Muscle layer of duodenum (tissue), 2 donors: ENCODE measurements at regions not wholly inside any gene's neighbourhood (a gene's known extent, or its start where the extent isn't known, plus 50 kb on each side); places are given as distances from the start of the nearest gene placed in this dataset.
"Not testable (repeated sequence)": the region's sequence is repeated elsewhere in the genome, so short reads cannot be mapped to it uniquely, and the experiment has no call there.

Source experiments
- H3K27ac ChIP-seq: one replicate; pipeline ENCODE4 v1.7.0; 2013; ENCODE audit warnings: mild to moderate bottlenecking, low read length
- H3K27me3 ChIP-seq: one replicate; pipeline ENCODE4 v1.7.0; 2013; ENCODE audit warnings: low read depth, mild to moderate bottlenecking, control low read depth, low read length
- H3K36me3 ChIP-seq, 2 donors: one replicate each; pipeline ENCODE4 v1.7.0; 2013; ENCODE audit warnings: low read length in 2 of 2, control low read depth in 1 of 2, mild to moderate bottlenecking in 1 of 2; ENCODE audit not compliant: insufficient read depth in 2 of 2, control insufficient read depth in 1 of 2
- H3K4me1 ChIP-seq, 2 donors: one replicate each; pipeline ENCODE4 v1.7.0; 2013; ENCODE audit warnings: low read length in 2 of 2, mild to moderate bottlenecking in 2 of 2, control low read depth in 1 of 2, moderate library complexity in 1 of 2; ENCODE audit not compliant: insufficient read depth in 2 of 2, control insufficient read depth in 1 of 2
- H3K4me3 ChIP-seq, 2 donors: one replicate each; pipeline ENCODE4 v1.7.0; 2013; ENCODE audit warnings: low read length in 2 of 2, low read depth in 1 of 2, mild to moderate bottlenecking in 1 of 2
- H3K9me3 ChIP-seq, 2 donors: one replicate each; pipeline ENCODE4 v1.7.0; 2013; ENCODE audit warnings: low read length in 2 of 2, control low read depth in 1 of 2, mild to moderate bottlenecking in 1 of 2; ENCODE audit not compliant: control insufficient read depth in 1 of 2
- donor health status: healthy.

DNA sequence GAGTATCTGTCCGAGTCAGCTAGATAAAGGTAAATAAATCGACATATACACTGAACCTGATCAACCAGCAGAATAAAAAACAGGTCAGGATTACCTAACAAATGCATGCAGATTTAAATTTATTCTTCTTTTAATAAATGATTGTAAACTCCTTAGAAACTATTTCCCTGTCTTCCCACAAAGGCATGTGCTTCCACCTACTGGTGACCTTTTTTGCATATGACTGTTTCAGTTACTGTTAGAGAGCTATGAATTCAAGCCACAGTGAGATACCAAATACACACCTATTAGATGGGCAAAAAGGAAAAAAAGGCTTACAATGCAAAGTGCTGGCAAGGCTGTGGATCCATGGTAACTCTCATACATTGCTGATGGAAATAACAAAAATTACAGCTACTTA lies 957.4 kb upstream of the NCAM2 start:
- Histone ChIP-seq H3K36me3 (no peaks in the 10 kb centered on the region), H3K9me3 (peaks cover 0 to 3% of the 10 kb centered on the region in 2 donors), H3K4me3 (no peak overlapping the region), H3K4me1 (no peaks in the 10 kb centered on the region), H3K27ac (no peak overlapping the region), H3K27me3 (no peaks in the 10 kb centered on the region)

DNA sequence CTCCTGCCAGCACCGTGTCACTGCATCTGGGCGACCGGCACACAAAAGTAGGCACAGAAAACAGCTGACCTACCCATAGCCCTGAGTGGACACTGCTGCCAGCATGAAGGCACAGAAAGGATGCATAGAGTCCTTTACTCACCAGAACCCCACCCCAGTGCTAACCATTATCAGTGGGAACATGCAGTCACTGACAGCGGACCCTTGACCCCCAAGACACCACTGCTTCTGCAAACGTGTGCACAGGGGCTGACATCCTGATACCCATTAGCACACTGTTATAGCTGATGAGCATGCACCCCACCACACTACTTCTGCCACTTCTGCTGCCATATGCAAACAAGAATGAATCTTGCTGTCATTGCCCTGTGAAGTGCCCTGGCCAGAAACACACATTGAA lies 953.0 kb upstream of the NCAM2 start:
- Histone ChIP-seq H3K36me3 (no peaks in the 10 kb centered on the region), H3K4me3 (no peak overlapping the region), H3K27ac (no peak overlapping the region), H3K27me3 (no peaks in the 10 kb centered on the region), H3K4me1 (no peaks in the 10 kb centered on the region), H3K9me3 (peaks cover 0 to 5% of the 10 kb centered on the region in 2 donors)

DNA sequence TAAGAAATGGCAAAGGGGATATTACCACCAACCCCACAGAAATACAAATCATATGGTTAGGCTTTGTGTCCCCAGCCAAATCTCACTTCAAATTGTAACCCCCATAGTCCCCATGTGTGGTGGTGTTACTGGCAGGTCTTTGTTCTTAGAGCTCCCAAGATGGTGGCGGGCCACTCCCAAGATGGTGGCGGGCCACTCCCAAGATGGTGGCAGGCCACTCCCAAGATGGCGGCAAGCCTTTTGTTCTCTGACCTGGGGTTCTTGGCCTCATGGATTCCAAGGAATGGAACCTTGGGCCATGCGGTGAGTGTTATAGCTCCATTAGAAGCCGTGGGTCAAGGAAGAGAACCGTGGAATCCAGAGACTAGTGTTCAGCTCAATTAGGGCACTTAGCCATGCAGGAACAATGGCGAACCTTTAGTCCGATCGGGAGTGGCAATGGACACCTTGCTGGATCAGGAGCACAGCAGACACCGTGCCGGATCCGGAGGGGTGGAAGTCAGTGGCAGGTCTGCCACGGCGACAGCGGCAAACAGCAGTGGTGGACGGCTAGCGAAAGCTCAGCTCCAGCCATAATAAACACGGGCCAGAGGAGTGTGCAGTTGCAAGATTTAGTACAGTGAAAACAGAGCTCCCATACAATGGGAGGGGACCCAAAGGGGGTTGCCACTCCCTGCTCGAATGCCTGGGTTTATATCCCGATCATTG lies 949.9 kb upstream of the NCAM2 start:
- H3K4me3 ChIP-seq, H3K27ac ChIP-seq, H3K36me3 ChIP-seq, H3K9me3 ChIP-seq, H3K4me1 ChIP-seq, H3K27me3 ChIP-seq: not testable (repeated sequence)

DNA sequence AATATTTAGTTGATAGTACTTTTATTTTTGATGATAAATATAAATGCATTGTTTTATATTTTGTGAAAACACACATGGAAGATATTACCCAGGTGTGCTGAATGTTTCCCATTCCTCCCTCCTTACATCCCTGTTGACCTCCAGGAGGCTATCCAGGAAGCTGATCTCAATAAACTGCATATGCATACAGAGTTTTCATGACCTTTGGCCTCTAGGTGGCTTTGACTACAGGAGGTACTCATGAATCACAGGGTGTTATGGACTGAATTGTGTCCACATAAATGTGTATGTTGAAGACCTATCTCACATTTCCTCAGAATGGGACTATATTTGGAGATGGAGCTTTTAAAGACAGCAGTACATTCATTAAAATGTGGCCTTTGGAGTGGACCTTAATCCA lies 914.9 kb upstream of the NCAM2 start:
- Histone ChIP-seq H3K36me3 (no peaks in the 10 kb centered on the region), H3K27ac (no peak overlapping the region), H3K27me3 (no peaks in the 10 kb centered on the region), H3K4me1 (no peaks in the 10 kb centered on the region), H3K9me3 (no peaks in the 10 kb centered on the region), H3K4me3 (no peak overlapping the region)

DNA sequence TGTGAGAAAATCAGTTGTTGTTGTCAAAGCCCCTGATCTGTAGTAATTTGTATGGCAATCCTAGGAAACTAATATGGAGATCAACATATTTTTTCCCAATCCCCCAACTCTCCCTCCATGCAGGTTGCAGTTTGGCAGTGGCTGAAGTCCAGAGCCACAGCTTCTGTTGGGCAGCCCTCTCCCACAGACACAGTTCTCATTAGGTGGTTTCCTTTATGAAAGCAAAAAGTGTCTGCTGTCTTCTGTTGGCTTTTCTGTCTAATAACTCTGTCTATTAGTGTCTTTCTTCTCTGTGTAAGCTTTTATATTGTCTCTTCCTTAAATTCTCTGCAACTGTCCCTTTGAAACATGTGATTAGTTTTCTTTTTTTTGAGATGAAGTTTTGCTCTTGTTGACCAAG lies 914.3 kb upstream of the NCAM2 start:
- H3K4me3 ChIP-seq = no peak overlapping the region
- H3K27me3 ChIP-seq = no peaks in the 10 kb centered on the region
- H3K36me3 ChIP-seq = no peaks in the 10 kb centered on the region
- no peaks in the 10 kb centered on the region for H3K4me1 ChIP-seq
- H3K27ac ChIP-seq = no peak overlapping the region
- no peaks in the 10 kb centered on the region for H3K9me3 ChIP-seq

DNA sequence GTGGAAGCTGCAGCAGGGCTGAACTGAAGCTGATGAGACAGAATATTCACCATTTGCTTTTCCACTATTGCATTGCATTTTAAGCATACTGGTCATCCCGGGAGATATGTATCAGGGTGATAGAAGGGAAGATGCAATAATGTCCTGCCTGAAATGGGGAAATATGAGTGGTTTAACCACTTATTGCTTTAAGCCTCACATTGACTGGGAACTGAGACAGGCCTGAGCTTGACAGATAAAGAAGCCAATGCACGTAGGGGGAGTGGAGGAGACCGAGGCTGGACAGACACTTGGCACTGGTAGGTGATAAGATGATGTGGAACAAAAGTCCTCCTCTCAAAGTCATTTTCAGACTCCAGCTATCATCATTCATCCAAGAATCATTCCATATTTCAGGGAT lies 911.7 kb upstream of the NCAM2 start:
- H3K27me3 ChIP-seq = no peaks in the 10 kb centered on the region
- H3K4me1 ChIP-seq = no peaks in the 10 kb centered on the region

DNA sequence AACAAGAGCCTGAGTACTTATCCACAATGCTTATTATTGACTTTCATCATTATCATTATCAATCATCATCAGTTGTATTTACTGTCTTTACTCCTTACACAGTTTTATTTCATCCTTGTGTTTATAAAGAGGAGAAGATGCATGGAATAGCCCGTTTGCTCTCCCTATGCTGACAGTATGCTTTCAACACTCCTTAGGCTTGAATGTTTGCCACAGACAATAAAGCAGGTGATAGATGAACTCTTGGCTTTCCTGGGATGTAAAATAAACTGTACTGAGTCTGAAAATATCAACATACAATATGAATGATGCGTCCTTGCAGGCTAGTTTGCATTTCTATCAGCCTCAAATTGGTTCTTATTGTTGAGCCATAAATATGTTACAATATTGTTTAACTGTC lies 891.8 kb upstream of the NCAM2 start:
- H3K4me1 ChIP-seq = no peaks in the 10 kb centered on the region
- H3K27me3 ChIP-seq = no peaks in the 10 kb centered on the region
- H3K27ac ChIP-seq = no peak overlapping the region
- peaks cover 0 to 2% of the 10 kb centered on the region in 2 donors for H3K9me3 ChIP-seq
- H3K4me3 ChIP-seq = no peak overlapping the region
- H3K36me3 ChIP-seq = no peaks in the 10 kb centered on the region

More for the DNA sequence above, 911.7 kb upstream of the NCAM2 start:
- Histone ChIP-seq H3K36me3 (no peaks in the 10 kb centered on the region), H3K27ac (no peak overlapping the region), H3K9me3 (no peaks in the 10 kb centered on the region), H3K4me3 (no peak overlapping the region)

DNA sequence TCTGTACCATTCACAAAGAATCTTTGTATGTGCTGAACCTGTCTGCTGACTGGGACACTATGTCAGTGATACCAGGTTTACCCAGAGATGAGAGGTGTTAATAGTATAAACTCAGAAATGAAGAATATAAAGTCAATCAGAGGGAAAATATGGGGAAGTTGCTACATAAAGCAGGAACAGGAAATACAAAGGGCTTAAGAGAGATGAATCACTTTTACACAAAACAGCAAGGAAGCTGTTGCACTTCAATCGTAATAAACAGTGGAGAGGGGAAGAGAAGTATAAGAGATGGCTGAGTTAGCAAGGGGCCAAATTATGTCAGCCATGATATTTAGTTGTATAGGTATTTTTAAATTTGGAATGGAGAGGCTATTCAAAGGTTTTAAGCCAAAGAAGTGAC lies 890.2 kb upstream of the NCAM2 start:
- Histone ChIP-seq H3K4me1 (no peaks in the 10 kb centered on the region), H3K4me3 (no peak overlapping the region), H3K27ac (no peak overlapping the region), H3K36me3 (no peaks in the 10 kb centered on the region), H3K27me3 (no peaks in the 10 kb centered on the region), H3K9me3 (peaks cover 0 to 4% of the 10 kb centered on the region in 2 donors)

DNA sequence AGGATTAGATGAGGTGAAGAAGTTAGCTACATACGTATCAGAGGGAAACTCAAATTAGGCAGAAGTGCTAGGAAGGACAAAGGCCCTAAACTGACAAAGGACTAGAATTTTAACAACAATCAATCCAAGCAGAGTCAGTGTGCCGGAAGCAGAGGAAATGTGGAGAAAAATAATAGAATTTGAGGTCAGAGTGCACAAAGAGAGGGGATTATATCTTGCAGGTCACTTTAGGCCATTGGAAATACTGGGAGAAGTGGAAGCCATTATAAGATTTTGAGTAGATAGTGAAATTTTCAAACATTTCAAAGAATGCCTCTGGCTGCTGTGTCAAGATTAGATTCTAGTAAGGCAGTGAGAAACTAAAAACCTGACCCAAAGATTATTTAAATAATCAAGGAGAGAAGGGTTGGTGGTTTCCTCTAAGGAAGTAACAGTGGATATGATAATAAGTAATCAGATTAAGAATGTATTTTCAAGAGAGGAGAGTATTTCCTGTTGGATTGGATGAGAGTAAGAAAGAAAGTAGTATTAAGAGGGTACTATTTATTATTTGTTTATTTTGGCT lies 889.2 kb upstream of the NCAM2 start:
- no peaks in the 10 kb centered on the region for H3K36me3 ChIP-seq
- H3K9me3 ChIP-seq = peaks cover 0 to 10% of the 10 kb centered on the region in 2 donors
- no peaks in the 10 kb centered on the region for H3K27me3 ChIP-seq
- no peaks in the 10 kb centered on the region for H3K4me1 ChIP-seq
- no peak overlapping the region for H3K4me3 ChIP-seq
- H3K27ac ChIP-seq = no peak overlapping the region

DNA sequence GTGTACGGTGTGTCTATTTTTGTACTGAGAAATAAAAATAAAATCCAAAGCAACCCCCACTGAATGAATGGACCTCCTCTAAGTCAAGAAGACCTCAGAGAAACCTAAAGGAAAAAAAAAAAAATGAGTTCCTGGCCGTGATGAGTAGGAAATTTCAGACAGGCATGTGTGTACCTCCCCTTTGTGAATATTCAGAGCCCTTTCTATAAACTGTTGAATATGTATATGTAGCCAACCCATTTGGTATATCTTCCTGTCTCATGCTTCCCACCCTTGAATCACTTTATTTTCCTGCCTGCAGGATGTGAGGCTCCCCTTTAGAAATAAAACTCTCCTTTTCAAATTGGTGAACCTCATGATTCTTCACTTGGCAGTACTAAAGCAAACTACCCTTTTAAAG lies 887.8 kb upstream of the NCAM2 start:
- Histone ChIP-seq H3K27ac (no peak overlapping the region), H3K4me1 (no peaks in the 10 kb centered on the region), H3K9me3 (peaks cover 0 to 11% of the 10 kb centered on the region in 2 donors), H3K27me3 (no peaks in the 10 kb centered on the region), H3K4me3 (no peak overlapping the region), H3K36me3 (no peaks in the 10 kb centered on the region)

DNA sequence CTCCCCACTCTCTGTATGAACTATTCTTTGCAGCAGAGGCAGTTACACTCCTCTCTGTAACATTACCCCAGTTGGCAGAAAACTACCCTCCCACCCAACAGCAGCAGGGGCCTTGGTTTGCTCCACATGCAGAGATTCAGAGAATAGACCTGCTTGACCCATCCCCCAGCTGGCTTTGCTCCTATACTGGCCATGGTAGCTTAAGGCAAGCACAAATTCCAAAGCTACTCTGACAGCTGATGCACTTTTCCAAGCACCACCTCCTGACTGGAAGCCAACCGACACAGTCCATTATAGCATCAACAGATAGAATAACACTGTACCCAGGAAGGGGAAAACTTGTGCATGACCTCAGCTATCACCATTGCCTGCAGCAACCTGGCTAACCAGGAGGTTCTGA lies 846.5 kb upstream of the NCAM2 start:
- Histone ChIP-seq H3K4me1 (no peaks in the 10 kb centered on the region), H3K9me3 (peaks cover 0 to 16% of the 10 kb centered on the region in 2 donors), H3K4me3 (no peak overlapping the region), H3K27ac (no peak overlapping the region), H3K36me3 (no peaks in the 10 kb centered on the region), H3K27me3 (no peaks in the 10 kb centered on the region)

DNA sequence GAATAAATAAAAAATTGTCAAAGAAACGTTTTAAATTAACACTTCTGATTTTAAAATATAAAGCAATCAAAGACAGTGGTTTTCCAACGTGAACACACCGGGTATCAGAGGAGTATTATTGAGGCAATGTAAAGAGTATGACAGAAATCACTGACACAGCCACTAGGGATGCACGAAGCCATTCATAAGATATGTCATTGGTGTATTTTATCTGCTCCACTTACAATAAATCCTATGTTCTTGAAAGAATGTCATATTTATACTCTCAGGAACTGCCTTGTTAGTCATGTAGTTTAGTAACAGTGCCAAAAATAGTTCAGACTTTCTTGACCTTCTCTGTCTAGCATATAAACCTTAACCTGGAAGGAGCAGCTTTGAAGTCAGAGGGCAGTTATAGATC lies 835.0 kb upstream of the NCAM2 start:
- Histone ChIP-seq H3K27me3 (no peaks in the 10 kb centered on the region), H3K27ac (no peak overlapping the region), H3K36me3 (no peaks in the 10 kb centered on the region), H3K4me1 (no peaks in the 10 kb centered on the region), H3K9me3 (no peaks in the 10 kb centered on the region), H3K4me3 (no peak overlapping the region)
